Astrocyte (in vitro differentiated cells and primary cell): ENCODE measurements at regions not wholly inside any gene's neighbourhood (a gene's known extent, or its start where the extent isn't known, plus 50 kb on each side); places are given as distances from the start of the nearest gene placed in this dataset.

Experiments used
- EZH2 ChIP-seq: IDR thresholded peaks from 2 replicates; pipeline ENCODE4 v1.6.1; 2012; ENCODE audit warnings: mild to moderate bottlenecking, low read length, inconsistent platforms; ENCODE audit not compliant: insufficient read depth
- TF ChIP-seq, protein P1 (sequence below): IDR thresholded peaks from 2 replicates; pipeline ENCODE4 v1.5.1; 2011; ENCODE audit warnings: low read depth, mild to moderate bottlenecking, inconsistent platforms, low read length, moderate library complexity; ENCODE audit not compliant: insufficient read depth

DNA sequence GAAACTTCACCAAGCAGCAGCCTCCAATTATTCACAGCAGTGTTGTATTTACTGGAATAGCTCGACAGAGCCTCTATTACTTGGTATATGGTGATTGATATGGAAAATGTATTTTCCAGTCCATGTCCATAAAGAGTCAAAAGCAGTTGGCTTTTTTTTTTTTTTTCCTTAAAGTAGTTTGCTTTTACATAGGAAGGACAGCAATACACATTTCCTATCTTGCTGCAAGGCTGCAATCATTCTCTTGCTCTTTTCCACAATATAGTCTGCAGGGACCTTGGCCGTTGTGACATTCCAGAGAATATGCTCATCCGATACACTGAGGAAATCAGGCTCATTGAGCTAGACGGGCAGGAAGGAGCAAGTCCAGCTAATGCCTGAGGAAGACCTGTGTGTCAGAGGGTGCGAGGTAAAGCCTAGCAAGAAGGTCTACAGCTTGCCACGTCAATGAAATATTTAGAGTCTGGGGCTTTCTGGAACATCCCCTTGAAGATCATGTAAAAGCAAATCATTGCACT lies 131.1 kb downstream of the ENGASE start:
- TF ChIP-seq, protein P1, sequence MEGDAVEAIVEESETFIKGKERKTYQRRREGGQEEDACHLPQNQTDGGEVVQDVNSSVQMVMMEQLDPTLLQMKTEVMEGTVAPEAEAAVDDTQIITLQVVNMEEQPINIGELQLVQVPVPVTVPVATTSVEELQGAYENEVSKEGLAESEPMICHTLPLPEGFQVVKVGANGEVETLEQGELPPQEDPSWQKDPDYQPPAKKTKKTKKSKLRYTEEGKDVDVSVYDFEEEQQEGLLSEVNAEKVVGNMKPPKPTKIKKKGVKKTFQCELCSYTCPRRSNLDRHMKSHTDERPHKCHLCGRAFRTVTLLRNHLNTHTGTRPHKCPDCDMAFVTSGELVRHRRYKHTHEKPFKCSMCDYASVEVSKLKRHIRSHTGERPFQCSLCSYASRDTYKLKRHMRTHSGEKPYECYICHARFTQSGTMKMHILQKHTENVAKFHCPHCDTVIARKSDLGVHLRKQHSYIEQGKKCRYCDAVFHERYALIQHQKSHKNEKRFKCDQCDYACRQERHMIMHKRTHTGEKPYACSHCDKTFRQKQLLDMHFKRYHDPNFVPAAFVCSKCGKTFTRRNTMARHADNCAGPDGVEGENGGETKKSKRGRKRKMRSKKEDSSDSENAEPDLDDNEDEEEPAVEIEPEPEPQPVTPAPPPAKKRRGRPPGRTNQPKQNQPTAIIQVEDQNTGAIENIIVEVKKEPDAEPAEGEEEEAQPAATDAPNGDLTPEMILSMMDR = no peak
- TF ChIP-seq EZH2 = no peak
